Smooth muscle cell of the brain vasculature (primary cell): ENCODE measurements at regions not wholly inside any gene's neighbourhood (a gene's known extent, or its start where the extent isn't known, plus 50 kb on each side); places are given as distances from the start of the nearest gene placed in this dataset.

Source experiments
- DNase-seq: peaks from one replicate; pipeline ENCODE4 v3.0.0-alpha.2; 2012; ENCODE audit warnings: low read depth, low spot score

DNA sequence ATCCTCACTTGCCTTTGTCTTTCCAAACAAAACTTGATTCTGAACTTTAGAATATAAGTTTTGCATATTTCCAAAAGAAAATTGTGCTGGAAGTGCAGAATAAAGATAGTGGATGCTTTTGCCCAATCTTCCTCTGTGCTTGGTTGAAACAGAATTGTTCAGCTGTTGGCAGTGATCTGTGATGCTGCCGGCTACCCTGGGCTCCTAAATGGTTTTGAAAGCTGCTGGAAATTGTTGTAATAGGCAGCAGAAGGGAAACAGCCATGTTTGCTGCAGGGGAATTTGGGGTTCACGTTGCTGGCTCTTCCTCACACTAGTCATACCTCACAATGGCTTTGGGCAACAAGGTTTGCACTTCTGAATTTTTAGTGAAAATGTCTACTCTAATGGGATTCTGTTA, 398.0 kb downstream of the RAPGEF2 start:
- DNase-seq: no peak

- no peak for DNase-seq
These were observed 400.5 kb downstream of the RAPGEF2 start for GRCh38 chr4:159503236-159504008.

DNA sequence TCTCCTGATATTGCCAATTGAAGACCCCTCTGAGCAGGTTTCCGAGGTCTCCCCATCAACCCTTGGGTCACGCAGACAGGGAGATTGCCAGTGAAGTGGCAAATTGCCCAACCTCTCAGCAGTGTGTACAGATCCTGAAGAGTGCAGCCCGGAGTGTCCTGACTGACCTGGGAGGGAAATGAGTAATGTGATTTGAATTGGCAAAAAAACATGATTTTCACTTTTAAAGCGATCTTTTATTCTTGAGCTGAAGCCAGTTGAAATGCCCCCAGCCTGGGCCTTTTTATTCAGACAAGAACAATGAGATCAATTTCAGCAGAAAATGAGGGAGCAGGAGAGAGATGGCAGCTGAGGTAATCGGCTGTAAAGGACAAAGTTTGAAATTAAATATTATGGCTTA, 401.8 kb downstream of the RAPGEF2 start:
- no peak for DNase-seq

DNA sequence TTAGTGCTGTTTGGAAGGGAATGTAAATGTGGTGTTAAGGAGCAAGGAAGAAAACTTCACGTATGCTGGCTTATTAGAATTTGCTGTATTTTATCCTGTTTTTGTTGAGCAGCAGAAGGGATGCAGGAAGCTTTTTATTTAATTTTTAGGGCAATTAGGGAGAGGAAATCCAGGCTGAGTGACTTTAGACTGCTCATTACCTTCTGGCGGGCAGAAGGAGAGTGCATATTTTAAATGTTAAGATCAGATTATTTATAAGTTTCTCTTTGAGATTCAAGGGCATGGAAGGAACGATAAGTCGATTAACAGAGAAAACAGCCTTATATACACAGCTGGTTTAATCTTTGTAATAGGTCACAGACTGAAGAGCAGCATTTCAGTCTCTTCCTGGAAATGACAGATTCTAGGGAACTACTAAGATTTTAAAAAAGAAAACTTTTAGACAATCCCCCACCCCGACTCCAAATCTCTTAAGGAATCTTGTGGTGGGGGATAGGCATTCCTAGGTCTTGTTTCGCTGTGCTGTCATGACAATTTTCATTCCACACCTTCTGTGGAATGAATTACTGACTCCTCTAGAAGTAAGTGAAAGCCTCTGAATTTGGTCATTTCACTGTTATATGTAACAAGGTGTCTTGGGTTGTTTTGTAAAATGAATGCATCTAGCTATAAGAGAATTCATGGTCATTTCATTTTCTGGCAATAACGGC, 402.5 kb downstream of the RAPGEF2 start:
- no peak for DNase-seq

GRCh38 chr4:159506801-159507517, 404.1 kb downstream of the RAPGEF2 start:
- no peak for DNase-seq

DNA sequence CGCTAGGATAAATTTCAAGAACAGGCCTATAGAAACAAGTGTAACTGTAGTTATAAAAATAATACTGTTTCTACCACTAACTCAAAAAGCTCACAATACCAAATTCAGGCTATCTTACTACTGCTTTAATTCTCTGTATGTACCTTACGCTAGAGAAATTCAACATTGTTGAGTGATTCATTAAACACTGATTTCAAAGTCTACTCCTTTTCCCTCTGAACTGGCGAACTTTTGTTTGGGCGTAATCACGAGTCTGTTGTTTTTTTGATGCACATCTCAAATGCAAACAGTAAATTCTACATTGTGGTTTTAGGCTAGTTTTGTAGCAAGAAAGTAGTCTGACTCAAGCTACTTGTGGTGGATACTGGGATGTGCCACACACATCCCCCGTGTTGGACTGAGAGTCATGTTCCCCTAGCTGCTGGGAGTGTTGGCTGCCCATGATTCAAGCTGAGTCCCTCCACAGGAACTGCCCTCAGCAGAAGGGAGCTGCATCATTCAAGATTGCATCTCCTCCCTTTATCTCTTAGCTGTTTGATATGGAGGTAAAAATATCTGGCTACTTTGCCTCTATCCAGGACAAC, 406.1 kb downstream of the RAPGEF2 start:
- no peak for DNase-seq

- DNase-seq: no peak
These were observed 409.5 kb downstream of the RAPGEF2 start for GRCh38 chr4:159512348-159512747.

DNA sequence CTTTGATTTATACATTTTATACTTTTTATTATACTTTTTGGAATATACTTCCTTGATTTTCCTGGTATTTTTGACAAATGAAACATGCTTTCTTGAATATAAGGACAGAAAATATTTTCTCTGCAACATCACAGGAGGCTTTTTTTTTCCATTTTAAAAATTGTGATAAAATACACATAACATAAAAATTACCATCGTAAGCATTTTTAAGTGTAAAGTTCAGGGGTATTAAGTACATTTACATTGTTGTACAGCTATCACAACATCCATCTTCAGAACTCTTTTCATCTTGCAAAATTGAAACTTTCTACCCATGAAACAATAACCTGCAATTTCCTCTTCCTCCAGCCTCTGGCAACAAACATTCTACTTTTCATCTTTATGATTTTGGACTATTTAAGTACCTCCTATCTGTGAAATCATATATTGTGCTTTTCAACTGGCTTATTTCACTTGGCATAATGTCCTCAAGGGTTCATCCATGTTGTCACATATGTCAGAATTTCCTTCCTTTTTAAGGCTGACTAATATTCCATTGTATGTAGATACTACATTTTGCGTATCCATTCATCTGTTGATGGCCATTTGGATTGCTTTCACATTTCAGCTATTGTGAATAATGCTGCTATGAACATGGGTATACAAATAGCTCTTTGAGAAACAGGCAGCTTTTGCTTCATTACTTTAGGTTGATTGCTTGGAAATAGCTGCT, 412.6 kb downstream of the RAPGEF2 start:
- DNase-seq: no peak

GRCh38 chr4:159516556-159517140, 413.8 kb downstream of the RAPGEF2 start:
- no peak for DNase-seq

GRCh38 chr4:159520074-159520473, 417.2 kb downstream of the RAPGEF2 start:
- DNase-seq: no peak

- no peak for DNase-seq
These were observed 423.3 kb downstream of the RAPGEF2 start for GRCh38 chr4:159526172-159526571.

- DNase-seq: no peak
These were observed 431.8 kb downstream of the RAPGEF2 start for GRCh38 chr4:159534655-159535054.

- no peak for DNase-seq
These were observed 435.7 kb downstream of the RAPGEF2 start for GRCh38 chr4:159538556-159538955.

- no peak for DNase-seq
These were observed 437.2 kb downstream of the RAPGEF2 start for GRCh38 chr4:159540038-159540437.

DNA sequence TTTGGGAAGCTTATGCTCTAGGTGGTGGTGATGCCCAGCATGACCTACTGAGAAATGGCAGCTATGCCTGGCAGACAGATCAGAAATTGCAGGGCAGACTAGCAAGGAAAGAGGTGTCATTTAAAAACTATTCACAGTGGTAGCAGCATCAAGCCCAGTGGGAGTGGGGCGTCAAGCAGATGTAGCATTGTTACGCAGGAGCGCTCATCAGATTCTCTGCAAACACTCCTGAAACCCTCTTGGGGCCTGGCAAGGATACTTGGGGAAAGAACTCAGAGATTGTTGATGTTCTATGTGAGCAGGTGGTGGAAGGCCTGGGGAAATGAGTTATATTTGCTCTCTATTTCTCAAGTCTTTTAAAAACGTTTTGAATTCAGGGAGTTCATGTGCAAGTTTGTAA, 437.6 kb downstream of the RAPGEF2 start:
- DNase-seq: no peak

DNA sequence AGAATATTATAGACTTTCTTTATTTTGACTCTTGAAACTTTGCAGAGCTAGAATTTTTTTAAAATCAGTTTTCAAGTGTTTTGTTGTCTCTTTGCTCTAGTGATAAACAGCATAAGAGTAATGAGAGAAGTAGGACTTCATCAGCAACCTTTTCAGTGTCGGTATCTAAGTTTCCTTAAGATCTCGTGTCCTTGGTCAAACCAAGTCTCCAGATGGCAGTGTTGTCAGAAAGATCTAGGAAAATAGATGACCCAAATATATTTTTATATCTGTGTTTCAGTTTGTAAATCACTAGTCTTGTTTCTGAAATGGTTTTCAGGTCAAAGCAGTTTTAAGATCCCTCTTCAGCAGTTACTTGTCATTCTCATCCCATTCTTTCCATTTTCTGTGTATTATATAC, 438.3 kb downstream of the RAPGEF2 start:
- DNase-seq: no peak

DNA sequence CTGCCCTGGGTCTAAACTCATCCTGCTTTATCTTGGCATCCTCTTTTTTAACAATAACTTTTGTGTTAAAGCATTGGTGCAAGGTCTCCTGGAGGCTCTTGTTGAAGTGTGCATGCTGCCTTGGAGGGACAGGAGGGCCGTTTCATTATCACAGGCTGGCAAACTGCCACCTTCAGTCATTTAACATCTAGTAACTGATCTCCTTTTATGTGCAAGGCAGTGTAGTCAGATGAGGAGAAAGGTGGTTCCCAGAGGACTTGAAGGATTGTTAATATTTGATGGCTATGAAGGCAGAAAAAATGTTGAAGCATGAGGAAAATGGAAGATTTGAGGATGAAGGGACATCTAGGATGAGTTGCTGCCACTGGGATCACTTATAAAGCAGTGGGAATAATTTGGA, 439.4 kb downstream of the RAPGEF2 start:
- DNase-seq: no peak

DNA sequence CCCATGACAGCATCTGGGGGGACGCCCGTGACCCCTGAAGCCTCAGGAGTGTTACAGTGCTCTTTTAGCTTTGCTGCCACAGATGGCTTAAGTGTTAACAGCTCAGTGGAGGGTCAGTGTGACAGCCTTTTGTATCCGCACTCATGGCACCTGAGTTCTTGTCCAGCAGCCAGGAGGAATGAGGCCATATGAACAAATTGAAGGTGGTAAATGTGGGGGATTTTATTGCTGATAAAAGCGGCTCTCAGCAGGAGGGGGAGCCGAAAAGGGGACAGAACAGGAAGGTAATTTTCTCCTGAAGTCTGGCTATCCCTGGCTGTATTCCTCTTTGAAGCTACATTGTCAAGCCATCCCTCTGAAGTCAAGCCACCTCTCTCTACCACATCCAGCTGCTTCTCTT, 441.0 kb downstream of the RAPGEF2 start:
- no peak for DNase-seq

GRCh38 chr4:159545556-159545955, 442.7 kb downstream of the RAPGEF2 start:
- DNase-seq: no peak

DNA sequence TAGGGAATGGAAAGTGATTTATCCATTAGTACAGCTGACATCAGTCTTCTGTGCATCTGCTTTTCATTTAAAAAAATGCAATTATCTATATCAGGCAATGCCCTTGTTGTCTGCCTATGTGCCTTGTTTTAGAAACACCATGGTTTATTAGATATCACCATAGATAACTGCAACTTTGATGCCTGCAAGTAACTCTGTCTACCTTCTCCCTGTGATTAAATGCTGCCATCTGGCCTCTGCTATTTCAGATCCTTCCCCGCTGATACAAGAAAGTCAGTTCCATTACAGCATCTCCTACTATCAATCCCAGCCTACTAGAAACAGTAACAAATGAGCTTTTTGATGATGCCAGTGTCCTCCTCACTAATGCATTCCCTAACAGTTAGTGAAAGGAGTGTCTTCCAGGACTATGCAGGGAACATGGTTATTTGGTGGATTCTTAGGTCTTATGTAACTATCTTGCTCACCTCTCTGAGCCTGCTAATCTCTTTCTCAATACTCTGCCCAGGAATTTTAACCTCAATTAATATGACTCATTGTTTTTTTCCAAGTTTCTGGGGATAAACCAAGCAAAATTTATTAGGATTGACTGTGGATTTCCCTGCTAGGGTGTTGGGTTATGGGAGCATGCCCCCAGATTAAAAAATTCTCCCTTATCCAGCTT, 444.9 kb downstream of the RAPGEF2 start:
- no peak for DNase-seq

- DNase-seq: no peak
These were observed 446.2 kb downstream of the RAPGEF2 start for GRCh38 chr4:159549098-159549518.
